ENCODE measurements at regions not wholly inside any gene's neighbourhood (a gene's known extent, or its start where the extent isn't known, plus 50 kb on each side); places are given as distances from the start of the nearest gene placed in this dataset.

DNA sequence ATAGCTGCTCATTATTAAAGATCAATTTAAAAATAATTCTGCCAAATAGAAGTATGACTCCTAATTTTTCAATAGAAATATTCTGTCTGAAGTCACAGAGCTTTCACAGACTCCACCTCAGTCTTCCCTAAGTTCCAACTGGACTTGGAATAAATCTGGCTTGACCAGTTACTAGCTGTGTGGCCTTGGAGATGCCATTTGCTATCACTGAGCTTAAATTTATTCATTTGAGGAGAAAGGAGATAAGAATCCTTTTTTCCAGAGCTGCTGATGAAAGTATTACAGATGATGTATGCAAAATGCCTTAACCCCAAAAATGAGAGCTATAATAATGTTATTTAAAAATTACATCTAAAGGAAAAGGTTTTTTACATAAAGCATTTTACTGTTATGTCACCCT is 125.0 kb downstream of the GJA1 start:
- TF ChIP-seq TAF1 (IDR thresholded peaks at IDR 0.05; ENCODE audit: borderline replicate concordance, insufficient read depth, low read length) (no peak), FOXP2 (optimal IDR thresholded peaks at IDR 0.05; ENCODE audit: borderline replicate concordance, extremely low read depth, extremely low read length, insufficient read depth) (no peak)

GRCh38 chr6:121563286-121563685 is 127.8 kb downstream of the GJA1 start:
- TF ChIP-seq REST (IDR thresholded peaks at IDR 0.05; ENCODE audit: insufficient read depth in 1 of 2, low read depth in 2 of 2, low read length in 2 of 2) (no peak), FOXP2 (optimal IDR thresholded peaks at IDR 0.05; ENCODE audit: borderline replicate concordance, extremely low read depth, extremely low read length, insufficient read depth) (no peak), TAF1 (IDR thresholded peaks at IDR 0.05; ENCODE audit: borderline replicate concordance, insufficient read depth, low read length) (no peak), POLR2AphosphoS5 (IDR thresholded peaks at IDR 0.05; ENCODE audit: low read depth, low read length) (no peak), SIN3A (IDR thresholded peaks at IDR 0.05; ENCODE audit: borderline replicate concordance, insufficient read depth, low read length) (no peak)

- TF ChIP-seq POLR2AphosphoS5 (IDR thresholded peaks at IDR 0.05; ENCODE audit: low read depth, low read length) (no peak), SIN3A (IDR thresholded peaks at IDR 0.05; ENCODE audit: borderline replicate concordance, insufficient read depth, low read length) (no peak), REST (IDR thresholded peaks at IDR 0.05; ENCODE audit: insufficient read depth in 1 of 2, low read depth in 2 of 2, low read length in 2 of 2) (no peak), FOXP2 (optimal IDR thresholded peaks at IDR 0.05; ENCODE audit: borderline replicate concordance, extremely low read depth, extremely low read length, insufficient read depth) (no peak), TAF1 (IDR thresholded peaks at IDR 0.05; ENCODE audit: borderline replicate concordance, insufficient read depth, low read length) (no peak)
These were observed 136.0 kb downstream of the GJA1 start for GRCh38 chr6:121571455-121571854.

- TF ChIP-seq SIN3A (IDR thresholded peaks at IDR 0.05; ENCODE audit: borderline replicate concordance, insufficient read depth, low read length) (no peak), TAF1 (IDR thresholded peaks at IDR 0.05; ENCODE audit: borderline replicate concordance, insufficient read depth, low read length) (no peak), POLR2AphosphoS5 (IDR thresholded peaks at IDR 0.05; ENCODE audit: low read depth, low read length) (no peak), REST (IDR thresholded peaks at IDR 0.05; ENCODE audit: insufficient read depth in 1 of 2, low read depth in 2 of 2, low read length in 2 of 2) (no peak), FOXP2 (optimal IDR thresholded peaks at IDR 0.05; ENCODE audit: borderline replicate concordance, extremely low read depth, extremely low read length, insufficient read depth) (no peak)
These were observed 138.0 kb downstream of the GJA1 start for GRCh38 chr6:121573481-121573880.

GRCh38 chr6:121578216-121578615 is 142.8 kb downstream of the GJA1 start:
- TF ChIP-seq REST (IDR thresholded peaks at IDR 0.05; ENCODE audit: insufficient read depth in 1 of 2, low read depth in 2 of 2, low read length in 2 of 2) (no peak), POLR2AphosphoS5 (IDR thresholded peaks at IDR 0.05; ENCODE audit: low read depth, low read length) (no peak), FOXP2 (optimal IDR thresholded peaks at IDR 0.05; ENCODE audit: borderline replicate concordance, extremely low read depth, extremely low read length, insufficient read depth) (no peak), TAF1 (IDR thresholded peaks at IDR 0.05; ENCODE audit: borderline replicate concordance, insufficient read depth, low read length) (no peak), SIN3A (IDR thresholded peaks at IDR 0.05; ENCODE audit: borderline replicate concordance, insufficient read depth, low read length) (no peak)

Measured in PFSK-1 (cell line).